Stimulated activated naive CD8-positive, alpha-beta T cell treated with anti-CD3 and anti-CD28 coated beads, Interleukin-15, amount 100 ng/mL, for 72 hours (primary cell): ENCODE measurements at regions not wholly inside any gene's neighbourhood (a gene's known extent, or its start where the extent isn't known, plus 50 kb on each side); places are given as distances from the start of the nearest gene placed in this dataset.
"Not testable (repeated sequence)": the region's sequence is repeated elsewhere in the genome, so short reads cannot be mapped to it uniquely, and the experiment has no call there.

Experiments used
- ATAC-seq: fragments of 150-1000 bp; cut with Tn5 transposase; 2 replicates; pipeline ENCODE4 v1.10.0; 2021; ENCODE audit warnings: mild to moderate bottlenecking, moderate library complexity
- DNase-seq, 2 donors: peaks; one replicate each; pipeline ENCODE4 v3.0.0; 2021 to 2022
- H3K27ac Mint-ChIP-seq, 2 donors: one replicate each; pipeline ENCODE4 v1.8.0; 2022; ENCODE audit warnings: mild to moderate bottlenecking in 2 of 2, mixed read lengths in 2 of 2, moderate library complexity in 2 of 2
- H3K27me3 Mint-ChIP-seq: one replicate; pipeline ENCODE4 v1.8.0; 2022; ENCODE audit warnings: mixed read lengths
- H3K4me1 Mint-ChIP-seq: one replicate; pipeline ENCODE4 v1.8.0; 2022; ENCODE audit warnings: mild to moderate bottlenecking, mixed read lengths
- H3K4me3 Mint-ChIP-seq, 2 donors: one replicate each; pipeline ENCODE4 v1.8.0; 2022; ENCODE audit warnings: mild to moderate bottlenecking in 2 of 2, mixed read lengths in 2 of 2, moderate library complexity in 1 of 2
- H3K9me3 Mint-ChIP-seq, 2 donors: one replicate each; pipeline ENCODE4 v1.8.0; 2022; ENCODE audit warnings: mixed read lengths in 2 of 2

- DNase-seq (no peak), ATAC-seq (no peak)
- Mint-ChIP-seq H3K4me3 (no peak overlapping the region), H3K9me3 (peaks cover 0 to 2% of the 10 kb centered on the region in 2 donors), H3K27ac (no peak overlapping the region), H3K27me3 (no peaks in the 10 kb centered on the region), H3K4me1 (no peaks in the 10 kb centered on the region)
Measured at GRCh38 chr4:133385161-133385954, 236.3 kb downstream of the PCDH10 start.

- no peaks in the 10 kb centered on the region for H3K4me1 Mint-ChIP-seq
- H3K4me3 Mint-ChIP-seq = no peak overlapping the region
- no peak overlapping the region for H3K27ac Mint-ChIP-seq
- peaks cover 0 to 18% of the 10 kb centered on the region in 2 donors for H3K9me3 Mint-ChIP-seq
- H3K27me3 Mint-ChIP-seq = no peaks in the 10 kb centered on the region
- no peak for ATAC-seq
- DNase-seq = no peak
Measured at GRCh38 chr4:133379681-133380438, 230.8 kb downstream of the PCDH10 start.

- Mint-ChIP-seq H3K27ac (no peak overlapping the region), H3K27me3 (no peaks in the 10 kb centered on the region), H3K4me1 (no peaks in the 10 kb centered on the region), H3K4me3 (no peak overlapping the region), H3K9me3 (peaks cover 0 to 18% of the 10 kb centered on the region in 2 donors)
- DNase-seq = no peak
- no peak for ATAC-seq
Measured at GRCh38 chr4:133377286-133377685, 228.2 kb downstream of the PCDH10 start.

- no peak overlapping the region for H3K27ac Mint-ChIP-seq
- H3K27me3 Mint-ChIP-seq = no peaks in the 10 kb centered on the region
- no peak for DNase-seq
- no peak overlapping the region for H3K4me3 Mint-ChIP-seq
- no peaks in the 10 kb centered on the region for H3K4me1 Mint-ChIP-seq
- no peak for ATAC-seq
- H3K9me3 Mint-ChIP-seq = peaks cover 0 to 7% of the 10 kb centered on the region in 2 donors
Measured at GRCh38 chr4:133372699-133373098, 223.6 kb downstream of the PCDH10 start.

- Mint-ChIP-seq H3K27me3 (no peaks in the 10 kb centered on the region), H3K4me1 (no peaks in the 10 kb centered on the region), H3K9me3 (peaks cover 16 to 34% of the 10 kb centered on the region in 2 donors), H3K27ac (no peak overlapping the region), H3K4me3 (no peak overlapping the region)
- DNase-seq (no peak), ATAC-seq (no peak)
Measured at GRCh38 chr4:133355633-133356032, 206.5 kb downstream of the PCDH10 start.

- no peaks in the 10 kb centered on the region for H3K27me3 Mint-ChIP-seq
- H3K27ac Mint-ChIP-seq = no peak overlapping the region
- no peak for DNase-seq
- H3K4me3 Mint-ChIP-seq = no peak overlapping the region
- H3K9me3 Mint-ChIP-seq = peaks cover 12 to 25% of the 10 kb centered on the region in 2 donors
- H3K4me1 Mint-ChIP-seq = no peaks in the 10 kb centered on the region
- ATAC-seq = no peak
Measured at GRCh38 chr4:133347409-133347808, 198.3 kb downstream of the PCDH10 start.

GRCh38 chr4:133324491-133324890 lies 175.4 kb downstream of the PCDH10 start:
- no peak overlapping the region for H3K4me3 Mint-ChIP-seq
- no peak for ATAC-seq
- no peak overlapping the region for H3K27ac Mint-ChIP-seq
- H3K9me3 Mint-ChIP-seq = peaks cover 8 to 10% of the 10 kb centered on the region in 2 donors
- no peaks in the 10 kb centered on the region for H3K4me1 Mint-ChIP-seq
- H3K27me3 Mint-ChIP-seq = no peaks in the 10 kb centered on the region
- DNase-seq = no peak

GRCh38 chr4:133323670-133324069 lies 174.6 kb downstream of the PCDH10 start:
- Mint-ChIP-seq H3K27ac (no peak overlapping the region), H3K27me3 (no peaks in the 10 kb centered on the region), H3K4me1 (no peaks in the 10 kb centered on the region), H3K9me3 (peaks cover 3% of the 10 kb centered on the region in 2 donors), H3K4me3 (no peak overlapping the region)
- DNase-seq (no peak), ATAC-seq (no peak)

GRCh38 chr4:133320576-133321170 lies 171.6 kb downstream of the PCDH10 start:
- no peak overlapping the region for H3K4me3 Mint-ChIP-seq
- no peak for ATAC-seq
- no peaks in the 10 kb centered on the region for H3K9me3 Mint-ChIP-seq
- no peaks in the 10 kb centered on the region for H3K4me1 Mint-ChIP-seq
- no peak for DNase-seq
- no peak overlapping the region for H3K27ac Mint-ChIP-seq
- no peaks in the 10 kb centered on the region for H3K27me3 Mint-ChIP-seq

- Mint-ChIP-seq H3K9me3 (no peaks in the 10 kb centered on the region), H3K4me3 (no peak overlapping the region), H3K4me1 (no peaks in the 10 kb centered on the region), H3K27me3 (no peaks in the 10 kb centered on the region), H3K27ac (no peak overlapping the region)
- no peak for DNase-seq
- ATAC-seq = no peak
Measured at GRCh38 chr4:133316909-133317308, 167.8 kb downstream of the PCDH10 start.

GRCh38 chr4:133314991-133315390 lies 165.9 kb downstream of the PCDH10 start:
- Mint-ChIP-seq H3K27me3 (no peaks in the 10 kb centered on the region), H3K4me3 (no peak overlapping the region), H3K27ac (no peak overlapping the region), H3K4me1 (no peaks in the 10 kb centered on the region), H3K9me3 (peaks cover 0 to 4% of the 10 kb centered on the region in 2 donors)
- DNase-seq = no peak
- no peak for ATAC-seq

- Mint-ChIP-seq H3K4me1 (no peaks in the 10 kb centered on the region), H3K27ac (no peak overlapping the region), H3K4me3 (no peak overlapping the region), H3K27me3 (no peaks in the 10 kb centered on the region), H3K9me3 (no peaks in the 10 kb centered on the region)
- DNase-seq (no peak), ATAC-seq (no peak)
Measured at GRCh38 chr4:133287396-133287795, 138.3 kb downstream of the PCDH10 start.

- no peak for ATAC-seq
Measured at GRCh38 chr4:133278591-133278990, 129.5 kb downstream of the PCDH10 start.

GRCh38 chr4:133277940-133278339 lies 128.8 kb downstream of the PCDH10 start:
- ATAC-seq, DNase-seq, H3K27me3 Mint-ChIP-seq, H3K9me3 Mint-ChIP-seq, H3K27ac Mint-ChIP-seq, H3K4me3 Mint-ChIP-seq, H3K4me1 Mint-ChIP-seq: not testable (repeated sequence)

More at GRCh38 chr4:133278591-133278990, 129.5 kb downstream of the PCDH10 start:
- no peak overlapping the region for H3K27ac Mint-ChIP-seq
- no peak for DNase-seq
- H3K27me3 Mint-ChIP-seq = no peaks in the 10 kb centered on the region
- no peaks in the 10 kb centered on the region for H3K4me1 Mint-ChIP-seq
- no peaks in the 10 kb centered on the region for H3K9me3 Mint-ChIP-seq
- H3K4me3 Mint-ChIP-seq = no peak overlapping the region

GRCh38 chr4:133275246-133275645 lies 126.2 kb downstream of the PCDH10 start:
- Mint-ChIP-seq H3K27ac (no peak overlapping the region), H3K27me3 (no peaks in the 10 kb centered on the region), H3K4me1 (no peaks in the 10 kb centered on the region), H3K4me3 (no peak overlapping the region), H3K9me3 (no peaks in the 10 kb centered on the region)
- DNase-seq (no peak), ATAC-seq (no peak)

- Mint-ChIP-seq H3K27me3 (no peaks in the 10 kb centered on the region), H3K4me3 (no peak overlapping the region), H3K27ac (no peak overlapping the region), H3K9me3 (no peaks in the 10 kb centered on the region), H3K4me1 (no peaks in the 10 kb centered on the region)
- DNase-seq = no peak
- no peak for ATAC-seq
Measured at GRCh38 chr4:133273401-133273800, 124.3 kb downstream of the PCDH10 start.
